GM12891 (cell line): ENCODE measurements at regions not wholly inside any gene's neighbourhood (a gene's known extent, or its start where the extent isn't known, plus 50 kb on each side); places are given as distances from the start of the nearest gene placed in this dataset.

ENCODE experiments used
- DNase-seq: peaks from one replicate; pipeline ENCODE4 v3.0.0; 2011; ENCODE audit warnings: low spot score; ENCODE audit not compliant: insufficient read length
- FAIRE-seq: peaks from 2 replicates; lab custom pipeline; 2011; peaks lifted over from hg19 to GRCh38; lab: Jason Lieb, UNC
- PAX5 ChIP-seq: IDR thresholded peaks from 2 replicates; pipeline ENCODE4 v1.6.1; 2011; ENCODE audit warnings: low read length, moderate library complexity, mild to moderate bottlenecking; ENCODE audit not compliant: insufficient read depth, severe bottlenecking
- POLR2A ChIP-seq: IDR thresholded peaks from 2 replicates; pipeline ENCODE4 v1.6.1; 2011; ENCODE audit warnings: low read depth, low read length, control low read depth
- POLR2AphosphoS5 ChIP-seq: IDR thresholded peaks from 2 replicates; pipeline ENCODE4 v1.6.1; 2011; ENCODE audit warnings: low read depth, low read length, control low read depth
- POU2F2 ChIP-seq: IDR thresholded peaks from 2 replicates; pipeline ENCODE4 v1.6.1; 2011; ENCODE audit warnings: low read depth, mild to moderate bottlenecking, control low read depth, low read length, moderate library complexity
- SPI1 ChIP-seq: IDR thresholded peaks from 2 replicates; pipeline ENCODE4 v1.6.1; 2011; ENCODE audit warnings: low read depth, low read length, control low read depth
- TAF1 ChIP-seq: IDR thresholded peaks from 2 replicates; pipeline ENCODE4 v1.6.1; 2011; ENCODE audit warnings: low read depth, low read length, control low read depth

- DNase-seq (no peak), FAIRE-seq (no peak)
- TF ChIP-seq POLR2AphosphoS5, result no peak
- TF ChIP-seq POLR2A, result no peak
- TF ChIP-seq POU2F2, result no peak
- TF ChIP-seq SPI1, result no peak
- no peak for TF ChIP-seq PAX5
- no peak for TF ChIP-seq TAF1
These were observed 308.4 kb upstream of the CDIN1 start for GRCh38 chr15:36271048-36271447.

- DNase-seq (no peak), FAIRE-seq (no peak)
- TF ChIP-seq POLR2A, result no peak
- no peak for TF ChIP-seq POU2F2
- no peak for TF ChIP-seq SPI1
- no peak for TF ChIP-seq TAF1
- TF ChIP-seq POLR2AphosphoS5, result no peak
- TF ChIP-seq PAX5, result no peak
These were observed 303.8 kb upstream of the CDIN1 start for GRCh38 chr15:36275656-36276055.

- TF ChIP-seq POU2F2 (no peak), SPI1 (no peak), PAX5 (no peak), POLR2A (no peak), TAF1 (no peak), POLR2AphosphoS5 (no peak)
- no peak for DNase-seq
- no peak for FAIRE-seq
These were observed 301.2 kb upstream of the CDIN1 start for GRCh38 chr15:36278219-36278618.

- FAIRE-seq, result no peak
- no peak for TF ChIP-seq POLR2AphosphoS5
- TF ChIP-seq SPI1, result no peak
- no peak for TF ChIP-seq POU2F2
- no peak for TF ChIP-seq POLR2A
- no peak for TF ChIP-seq PAX5
- no peak for TF ChIP-seq TAF1
- no peak for DNase-seq
These were observed 296.6 kb upstream of the CDIN1 start for GRCh38 chr15:36282821-36283220.

- no peak for TF ChIP-seq POLR2AphosphoS5
- TF ChIP-seq TAF1, result no peak
- TF ChIP-seq POLR2A, result no peak
- TF ChIP-seq PAX5, result no peak
- no peak for TF ChIP-seq SPI1
- TF ChIP-seq POU2F2, result no peak
- no peak for FAIRE-seq
- DNase-seq, result no peak
These were observed 294.5 kb upstream of the CDIN1 start for GRCh38 chr15:36284911-36285310.

- DNase-seq (no peak), FAIRE-seq (no peak)
These were observed 287.9 kb upstream of the CDIN1 start for GRCh38 chr15:36291501-36291900.

GRCh38 chr15:36294359-36294758 is 285.1 kb upstream of the CDIN1 start:
- no peak for DNase-seq
- no peak for FAIRE-seq
- TF ChIP-seq POLR2AphosphoS5, result no peak
- no peak for TF ChIP-seq POLR2A
- no peak for TF ChIP-seq POU2F2
- TF ChIP-seq SPI1, result no peak
- TF ChIP-seq TAF1, result no peak
- no peak for TF ChIP-seq PAX5

More at GRCh38 chr15:36291501-36291900, 287.9 kb upstream of the CDIN1 start:
- TF ChIP-seq SPI1 (no peak), POLR2AphosphoS5 (no peak), POU2F2 (no peak), POLR2A (no peak), TAF1 (no peak), PAX5 (no peak)

GRCh38 chr15:36301947-36302346 is 277.5 kb upstream of the CDIN1 start:
- no peak for DNase-seq
- FAIRE-seq, result no peak
- no peak for TF ChIP-seq SPI1
- no peak for TF ChIP-seq POLR2AphosphoS5
- no peak for TF ChIP-seq TAF1
- no peak for TF ChIP-seq POLR2A
- no peak for TF ChIP-seq PAX5
- TF ChIP-seq POU2F2, result no peak

GRCh38 chr15:36313021-36313420 is 266.4 kb upstream of the CDIN1 start:
- DNase-seq (no peak), FAIRE-seq (no peak)
- TF ChIP-seq SPI1 (no peak), POLR2AphosphoS5 (no peak), PAX5 (no peak), POLR2A (no peak), TAF1 (no peak)

GRCh38 chr15:36313736-36314280 is 265.6 kb upstream of the CDIN1 start:
- TF ChIP-seq PAX5, result no peak
- no peak for TF ChIP-seq POU2F2
- TF ChIP-seq SPI1, result no peak
- TF ChIP-seq TAF1, result no peak
- no peak for TF ChIP-seq POLR2AphosphoS5
- TF ChIP-seq POLR2A, result no peak
- DNase-seq (no peak), FAIRE-seq (no peak)
